ENCODE measurements at regions not wholly inside any gene's neighbourhood (a gene's known extent, or its start where the extent isn't known, plus 50 kb on each side); places are given as distances from the start of the nearest gene placed in this dataset.

DNA sequence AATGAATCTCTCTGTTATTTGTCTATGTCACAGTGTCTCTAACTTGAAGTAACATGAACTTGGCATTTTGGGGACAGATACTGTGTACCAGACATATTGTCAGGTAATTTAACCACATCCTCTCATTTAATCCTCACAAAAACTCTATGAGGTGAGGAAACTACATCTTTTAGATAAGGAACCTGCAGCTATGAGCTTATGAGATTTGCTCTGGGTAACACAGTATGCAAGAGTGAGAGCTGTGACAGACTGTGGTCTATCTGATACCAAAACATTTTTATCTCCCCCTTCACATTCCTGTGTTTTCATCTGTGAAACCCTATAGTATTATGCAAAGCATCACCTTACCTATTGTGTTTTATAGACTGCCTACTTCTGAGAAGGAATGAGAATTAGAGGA is 58.4 kb upstream of the HS3ST1 start:
- Histone ChIP-seq H3K9me3 (ENCODE audit: control insufficient read depth, low read length) (peaks cover 12% of the 10 kb centered on the region), H3K4me3 (ENCODE audit: low read length) (no peak overlapping the region), H3K9ac (ENCODE audit: extremely low read depth, low read length, poor library complexity, severe bottlenecking) (no peak overlapping the region), H3K27ac (ENCODE audit: low read depth, low read length) (no peak overlapping the region), H3K36me3 (ENCODE audit: control insufficient read depth, insufficient read depth, low read length) (no peaks in the 10 kb centered on the region), H3K27me3 (ENCODE audit: control insufficient read depth, insufficient read depth, low read length, poor library complexity, severe bottlenecking) (no peaks in the 10 kb centered on the region), H3K4me1 (ENCODE audit: control insufficient read depth, insufficient read depth, low read length) (peaks cover 4% of the 10 kb centered on the region)
- H3K27ac Mint-ChIP-seq: no peak overlapping the region
- H3K4me1 Mint-ChIP-seq: peaks cover 6% of the 10 kb centered on the region
- TF ChIP-seq, protein P1, sequence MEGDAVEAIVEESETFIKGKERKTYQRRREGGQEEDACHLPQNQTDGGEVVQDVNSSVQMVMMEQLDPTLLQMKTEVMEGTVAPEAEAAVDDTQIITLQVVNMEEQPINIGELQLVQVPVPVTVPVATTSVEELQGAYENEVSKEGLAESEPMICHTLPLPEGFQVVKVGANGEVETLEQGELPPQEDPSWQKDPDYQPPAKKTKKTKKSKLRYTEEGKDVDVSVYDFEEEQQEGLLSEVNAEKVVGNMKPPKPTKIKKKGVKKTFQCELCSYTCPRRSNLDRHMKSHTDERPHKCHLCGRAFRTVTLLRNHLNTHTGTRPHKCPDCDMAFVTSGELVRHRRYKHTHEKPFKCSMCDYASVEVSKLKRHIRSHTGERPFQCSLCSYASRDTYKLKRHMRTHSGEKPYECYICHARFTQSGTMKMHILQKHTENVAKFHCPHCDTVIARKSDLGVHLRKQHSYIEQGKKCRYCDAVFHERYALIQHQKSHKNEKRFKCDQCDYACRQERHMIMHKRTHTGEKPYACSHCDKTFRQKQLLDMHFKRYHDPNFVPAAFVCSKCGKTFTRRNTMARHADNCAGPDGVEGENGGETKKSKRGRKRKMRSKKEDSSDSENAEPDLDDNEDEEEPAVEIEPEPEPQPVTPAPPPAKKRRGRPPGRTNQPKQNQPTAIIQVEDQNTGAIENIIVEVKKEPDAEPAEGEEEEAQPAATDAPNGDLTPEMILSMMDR (conservative IDR thresholded peaks at IDR 0.05): no peak
- H3K27me3 Mint-ChIP-seq (ENCODE audit: insufficient read depth): no peaks in the 10 kb centered on the region
- H3K4me3 Mint-ChIP-seq: no peak overlapping the region
- no peaks in the 10 kb centered on the region for H3K9me3 Mint-ChIP-seq
- H3K36me3 Mint-ChIP-seq (ENCODE audit: low read depth): no peaks in the 10 kb centered on the region
- no peak for DNase-seq

DNA sequence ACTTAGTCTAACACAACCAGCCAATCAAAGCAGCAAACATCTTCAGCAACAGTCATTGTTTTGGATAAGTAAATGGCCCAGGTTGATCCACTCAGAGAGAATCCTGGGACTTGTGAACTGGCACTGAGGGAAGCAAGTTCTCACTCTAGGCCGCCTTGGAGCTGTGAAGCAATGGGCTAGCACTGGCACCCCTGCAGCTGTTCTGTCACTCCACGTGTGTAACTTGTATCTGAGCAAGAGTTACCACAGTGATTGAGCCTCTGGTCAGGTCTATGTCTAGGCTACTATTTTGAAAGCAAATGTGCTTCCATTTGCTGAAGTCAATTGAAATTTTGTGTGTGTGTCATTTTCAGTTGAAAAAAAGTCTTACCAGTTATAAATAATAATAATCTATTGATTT is 57.2 kb upstream of the HS3ST1 start:
- no peaks in the 10 kb centered on the region for H3K36me3 ChIP-seq (ENCODE audit: control insufficient read depth, insufficient read depth, low read length)
- TF ChIP-seq, protein P1 (conservative IDR thresholded peaks at IDR 0.05): no peak
- H3K4me1 Mint-ChIP-seq: peaks cover 6% of the 10 kb centered on the region
- WGBS, 2 experiments (ENCODE audit: insufficient coverage in 1 of 2, insufficient read length in 1 of 2): 86 to 95% methylated on average over 2 of the region's 2 CpGs
- no peak overlapping the region for H3K9ac ChIP-seq (ENCODE audit: extremely low read depth, low read length, poor library complexity, severe bottlenecking)
- H3K27ac Mint-ChIP-seq: no peak overlapping the region
- H3K27me3 Mint-ChIP-seq (ENCODE audit: insufficient read depth): no peaks in the 10 kb centered on the region
- peaks cover 7% of the 10 kb centered on the region for H3K9me3 ChIP-seq (ENCODE audit: control insufficient read depth, low read length)
- H3K4me1 ChIP-seq (ENCODE audit: control insufficient read depth, insufficient read depth, low read length): peaks cover 4% of the 10 kb centered on the region
- no peak overlapping the region for H3K4me3 Mint-ChIP-seq
- H3K36me3 Mint-ChIP-seq (ENCODE audit: low read depth): no peaks in the 10 kb centered on the region
- no peaks in the 10 kb centered on the region for H3K27me3 ChIP-seq (ENCODE audit: control insufficient read depth, insufficient read depth, low read length, poor library complexity, severe bottlenecking)
- H3K27ac ChIP-seq (ENCODE audit: low read depth, low read length): no peak overlapping the region
- DNase-seq: no peak
- H3K9me3 Mint-ChIP-seq: no peaks in the 10 kb centered on the region
- no peak overlapping the region for H3K4me3 ChIP-seq (ENCODE audit: low read length)

DNA sequence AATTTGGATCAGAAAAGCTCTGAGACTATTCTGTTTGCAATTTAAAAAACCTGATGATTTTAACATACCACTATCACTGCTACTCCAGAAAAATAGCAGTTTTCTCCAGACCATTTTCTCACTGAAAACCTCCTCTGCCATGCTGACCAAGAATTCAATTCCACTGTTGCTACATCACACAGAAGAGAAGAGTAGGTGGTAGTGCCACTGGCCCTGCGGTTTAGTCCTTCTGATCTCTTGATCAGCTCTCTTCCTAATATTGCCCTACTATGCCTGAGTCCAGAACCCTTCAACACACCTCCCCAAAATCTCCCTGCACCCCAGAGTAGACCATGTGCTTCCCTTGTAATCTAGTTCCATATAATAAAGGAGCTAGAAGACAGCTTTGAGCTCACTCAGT is 55.8 kb upstream of the HS3ST1 start:
- H3K9me3 Mint-ChIP-seq: no peaks in the 10 kb centered on the region
- H3K27me3 Mint-ChIP-seq (ENCODE audit: insufficient read depth): no peaks in the 10 kb centered on the region
- no peaks in the 10 kb centered on the region for H3K36me3 Mint-ChIP-seq (ENCODE audit: low read depth)
- Histone ChIP-seq H3K27me3 (ENCODE audit: control insufficient read depth, insufficient read depth, low read length, poor library complexity, severe bottlenecking) (no peaks in the 10 kb centered on the region), H3K9ac (ENCODE audit: extremely low read depth, low read length, poor library complexity, severe bottlenecking) (no peak overlapping the region), H3K36me3 (ENCODE audit: control insufficient read depth, insufficient read depth, low read length) (no peaks in the 10 kb centered on the region), H3K4me3 (ENCODE audit: low read length) (no peak overlapping the region), H3K9me3 (ENCODE audit: control insufficient read depth, low read length) (peaks cover 13% of the 10 kb centered on the region), H3K27ac (ENCODE audit: low read depth, low read length) (no peak overlapping the region), H3K4me1 (ENCODE audit: control insufficient read depth, insufficient read depth, low read length) (peaks cover 4% of the 10 kb centered on the region)
- TF ChIP-seq, protein P1 (conservative IDR thresholded peaks at IDR 0.05): no peak
- DNase-seq: no peak
- H3K27ac Mint-ChIP-seq: no peak overlapping the region
- H3K4me1 Mint-ChIP-seq: peaks cover 6% of the 10 kb centered on the region
- WGBS, 2 experiments (ENCODE audit: insufficient coverage in 1 of 2, insufficient read length in 1 of 2): 82% methylated on average over 1 of the region's 1 CpG; no CpG with 5 or more reads in 1 of the 2 experiments
- H3K4me3 Mint-ChIP-seq: no peak overlapping the region
